Adrenal gland (tissue), 5 donors: ENCODE measurements at regions not wholly inside any gene's neighbourhood (a gene's known extent, or its start where the extent isn't known, plus 50 kb on each side); places are given as distances from the start of the nearest gene placed in this dataset.

Source experiments
- CTCF ChIP-seq, 6 experiments: fragments of 450-650 bp in 4 of 6; fragments of 200-600 bp in 2 of 6; sonication (generic) in 1 of 6; IDR thresholded peaks; 1 replicate in 5 of 6; 2 replicates in 1 of 6; pipeline versions ENCODE4 v1.5.1 to v1.8.0; 2016 to 2021; ENCODE audit warnings: antibody characterized with exemption in 6 of 6, mild to moderate bottlenecking in 2 of 6, moderate library complexity in 1 of 6
- POLR2A ChIP-seq, 2 donors: fragments of 450-650 bp; IDR thresholded peaks; one replicate each; pipeline ENCODE4 v1.6.1; 2017; ENCODE audit warnings: antibody characterized with exemption in 2 of 2, mild to moderate bottlenecking in 2 of 2, moderate library complexity in 1 of 2
- donor health status: DM: no; HTN: no; CAD: no.

- no peak for TF ChIP-seq CTCF (IDR thresholded peaks at IDR 0.05)
- no peak for TF ChIP-seq POLR2A (IDR thresholded peaks at IDR 0.05)
These were observed 83.0 kb downstream of the HFE start for GRCh38 chr6:26170181-26170580.
